ENCODE measurements at regions not wholly inside any gene's neighbourhood (a gene's known extent, or its start where the extent isn't known, plus 50 kb on each side); places are given as distances from the start of the nearest gene placed in this dataset.
"Not testable (repeated sequence)": the region's sequence is repeated elsewhere in the genome, so short reads cannot be mapped to it uniquely, and the experiment has no call there.

DNA sequence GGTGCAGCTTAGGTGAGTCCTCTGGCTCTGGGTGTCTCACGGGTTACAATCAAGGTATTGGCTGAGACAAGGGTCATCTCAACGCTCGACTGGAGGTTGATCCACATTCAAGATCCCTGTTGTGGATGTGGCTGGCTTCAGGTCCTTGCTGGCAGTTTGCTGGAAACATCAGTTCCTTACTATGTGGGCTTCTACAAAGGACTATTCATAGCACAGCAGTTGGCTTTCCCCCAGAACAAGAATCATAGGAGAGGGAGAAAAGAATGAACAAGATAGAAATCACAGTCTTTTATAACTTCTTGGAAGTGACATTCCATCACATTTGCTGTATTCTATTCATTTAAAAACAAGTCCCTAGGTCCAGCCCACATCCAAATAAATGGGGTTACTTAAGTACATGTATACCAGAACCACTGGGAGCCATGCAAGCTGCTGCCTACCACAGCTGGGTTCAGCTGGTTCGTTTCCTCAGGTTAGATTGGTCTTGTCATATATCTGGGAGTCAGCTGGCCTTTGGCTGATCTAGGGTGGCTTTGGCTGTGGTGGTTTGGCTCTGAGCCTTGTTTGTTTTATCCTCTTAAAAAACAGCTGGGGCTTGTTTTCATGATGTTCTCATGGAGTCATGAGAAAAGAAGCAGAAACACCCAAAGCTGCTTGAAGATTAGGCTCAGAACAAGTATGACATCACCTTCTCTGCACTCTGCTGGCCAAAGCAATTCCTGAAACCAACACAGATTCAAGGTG is 433.2 kb upstream of the SPTLC3 start:
- Histone ChIP-seq H3K36me3 (ENCODE audit: control insufficient read depth, insufficient read depth, low read length) (no peaks in the 10 kb centered on the region), H3K4me1 (ENCODE audit: control insufficient read depth, insufficient read depth, low read length) (no peaks in the 10 kb centered on the region), H3K27ac (ENCODE audit: low read depth, low read length) (no peak overlapping the region), H3K9ac (ENCODE audit: low read depth, low read length) (no peak overlapping the region), H3K4me3 (ENCODE audit: low read depth, low read length) (no peak overlapping the region), H3K27me3 (ENCODE audit: control insufficient read depth, insufficient read depth, low read length) (no peaks in the 10 kb centered on the region), H3K9me3 (ENCODE audit: control insufficient read depth, insufficient read depth, low read length) (no peaks in the 10 kb centered on the region)

DNA sequence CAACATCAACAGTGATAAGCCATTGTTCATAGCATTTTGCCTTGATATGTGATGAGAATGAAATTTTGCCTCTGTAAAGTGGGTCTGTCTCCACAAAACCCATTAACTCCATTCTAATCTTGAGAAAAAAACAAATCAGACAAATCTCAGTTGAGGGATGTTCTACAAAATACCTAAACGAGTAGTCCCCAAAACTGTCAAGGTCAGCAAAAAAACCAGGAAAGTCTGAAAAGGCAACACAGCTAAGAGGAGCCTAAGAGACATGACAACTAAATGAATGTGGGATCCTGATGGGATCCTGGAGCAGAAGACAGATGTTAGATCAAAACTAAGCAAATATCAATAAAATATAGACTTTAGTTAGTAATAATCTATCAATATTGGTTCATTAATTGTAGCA is 431.6 kb upstream of the SPTLC3 start:
- H3K27me3 ChIP-seq (ENCODE audit: control insufficient read depth, insufficient read depth, low read length), result no peaks in the 10 kb centered on the region
- no peaks in the 10 kb centered on the region for H3K36me3 ChIP-seq (ENCODE audit: control insufficient read depth, insufficient read depth, low read length)
- H3K4me1 ChIP-seq (ENCODE audit: control insufficient read depth, insufficient read depth, low read length), result no peaks in the 10 kb centered on the region
- no peak overlapping the region for H3K4me3 ChIP-seq (ENCODE audit: low read depth, low read length)
- no peak overlapping the region for H3K27ac ChIP-seq (ENCODE audit: low read depth, low read length)
- H3K9ac ChIP-seq (ENCODE audit: low read depth, low read length), result no peak overlapping the region
- peaks cover 2% of the 10 kb centered on the region for H3K9me3 ChIP-seq (ENCODE audit: control insufficient read depth, insufficient read depth, low read length)

DNA sequence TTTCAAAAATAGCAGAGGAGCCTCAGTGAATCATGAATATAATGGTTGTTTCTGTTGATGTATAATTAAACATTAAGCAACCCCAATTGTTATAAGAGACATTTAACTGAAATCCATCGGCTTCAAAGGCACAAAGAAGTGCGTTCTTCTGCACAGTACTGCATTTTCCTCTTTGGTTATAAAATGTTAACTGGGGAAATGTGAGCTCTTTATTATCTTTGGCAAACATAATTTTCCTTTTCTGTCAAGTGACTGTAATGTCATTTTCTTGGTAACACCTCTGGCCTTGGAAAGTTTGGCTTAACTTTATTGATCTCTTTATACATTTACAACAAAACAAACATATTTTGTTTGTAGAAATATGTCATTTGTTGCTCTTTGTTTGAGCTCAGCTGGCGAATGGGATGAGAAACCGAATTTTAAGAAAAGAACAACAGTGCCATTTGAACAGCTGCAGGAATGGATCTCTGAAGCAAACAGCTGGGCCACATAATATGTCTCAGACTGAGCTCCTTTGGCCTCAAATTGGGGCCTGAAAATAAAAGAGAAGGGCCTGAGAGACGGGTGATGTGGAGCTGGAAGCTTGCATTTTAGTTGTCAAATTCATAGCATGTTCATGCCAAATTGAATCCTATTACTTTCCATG is 427.0 kb upstream of the SPTLC3 start:
- no peak overlapping the region for H3K9ac ChIP-seq (ENCODE audit: low read depth, low read length)
- H3K27me3 ChIP-seq (ENCODE audit: control insufficient read depth, insufficient read depth, low read length), result no peaks in the 10 kb centered on the region
- no peak overlapping the region for H3K4me3 ChIP-seq (ENCODE audit: low read depth, low read length)
- H3K4me1 ChIP-seq (ENCODE audit: control insufficient read depth, insufficient read depth, low read length), result no peaks in the 10 kb centered on the region
- H3K36me3 ChIP-seq (ENCODE audit: control insufficient read depth, insufficient read depth, low read length), result no peaks in the 10 kb centered on the region
- peaks cover 5% of the 10 kb centered on the region for H3K9me3 ChIP-seq (ENCODE audit: control insufficient read depth, insufficient read depth, low read length)
- no peak overlapping the region for H3K27ac ChIP-seq (ENCODE audit: low read depth, low read length)

DNA sequence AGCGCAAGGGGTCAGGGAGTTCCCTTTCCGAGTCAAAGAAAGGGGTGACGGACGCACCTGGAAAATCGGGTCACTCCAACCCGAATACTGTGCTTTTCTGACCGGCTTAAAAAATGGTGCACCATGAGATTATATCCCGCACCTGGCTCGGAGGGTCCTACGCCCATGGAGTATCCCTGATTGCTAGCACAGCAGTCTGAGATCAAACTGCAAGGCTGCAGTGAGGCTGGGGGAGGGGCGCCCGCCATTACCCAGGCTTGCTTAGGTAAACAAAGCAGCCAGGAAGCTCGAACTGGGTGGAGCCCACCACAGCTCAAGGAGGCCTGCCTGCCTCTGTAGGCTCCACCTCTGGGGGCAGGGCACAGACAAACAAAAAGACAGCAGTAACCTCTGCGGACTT is 426.1 kb upstream of the SPTLC3 start:
- H3K9me3 ChIP-seq (ENCODE audit: control insufficient read depth, insufficient read depth, low read length); H3K4me1 ChIP-seq (ENCODE audit: control insufficient read depth, insufficient read depth, low read length); H3K36me3 ChIP-seq (ENCODE audit: control insufficient read depth, insufficient read depth, low read length); H3K27me3 ChIP-seq (ENCODE audit: control insufficient read depth, insufficient read depth, low read length); H3K9ac ChIP-seq (ENCODE audit: low read depth, low read length); H3K4me3 ChIP-seq (ENCODE audit: low read depth, low read length); H3K27ac ChIP-seq (ENCODE audit: low read depth, low read length): not testable (repeated sequence)

DNA sequence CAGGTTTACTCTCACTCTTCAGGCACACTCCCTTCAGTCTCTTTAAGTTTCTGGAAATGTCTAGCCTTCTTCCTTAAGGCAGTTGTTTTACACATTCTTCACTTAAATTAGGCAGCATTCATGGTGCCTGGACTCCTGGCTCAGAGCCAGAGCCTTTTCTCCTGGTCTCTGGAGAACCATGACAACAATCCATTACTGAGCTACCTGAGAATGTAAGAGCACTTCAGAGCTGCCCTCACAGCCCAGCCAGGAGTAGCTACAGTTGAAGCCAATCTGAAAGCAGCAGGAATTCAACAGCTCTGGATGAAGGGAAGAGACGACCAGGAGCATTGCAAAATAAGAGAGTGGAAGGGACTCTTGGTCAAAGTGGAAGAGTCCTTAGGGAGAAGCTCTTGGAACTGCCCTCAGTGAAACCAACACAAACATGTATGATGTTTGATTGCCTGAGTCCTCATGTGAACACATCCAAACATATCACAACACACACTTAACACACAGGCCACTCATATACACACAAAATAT is 416.8 kb upstream of the SPTLC3 start:
- Histone ChIP-seq H3K9me3 (ENCODE audit: control insufficient read depth, insufficient read depth, low read length) (no peaks in the 10 kb centered on the region), H3K36me3 (ENCODE audit: control insufficient read depth, insufficient read depth, low read length) (no peaks in the 10 kb centered on the region), H3K27me3 (ENCODE audit: control insufficient read depth, insufficient read depth, low read length) (no peaks in the 10 kb centered on the region), H3K27ac (ENCODE audit: low read depth, low read length) (no peak overlapping the region), H3K9ac (ENCODE audit: low read depth, low read length) (no peak overlapping the region), H3K4me1 (ENCODE audit: control insufficient read depth, insufficient read depth, low read length) (peaks cover 33% of the 10 kb centered on the region), H3K4me3 (ENCODE audit: low read depth, low read length) (no peak overlapping the region)

DNA sequence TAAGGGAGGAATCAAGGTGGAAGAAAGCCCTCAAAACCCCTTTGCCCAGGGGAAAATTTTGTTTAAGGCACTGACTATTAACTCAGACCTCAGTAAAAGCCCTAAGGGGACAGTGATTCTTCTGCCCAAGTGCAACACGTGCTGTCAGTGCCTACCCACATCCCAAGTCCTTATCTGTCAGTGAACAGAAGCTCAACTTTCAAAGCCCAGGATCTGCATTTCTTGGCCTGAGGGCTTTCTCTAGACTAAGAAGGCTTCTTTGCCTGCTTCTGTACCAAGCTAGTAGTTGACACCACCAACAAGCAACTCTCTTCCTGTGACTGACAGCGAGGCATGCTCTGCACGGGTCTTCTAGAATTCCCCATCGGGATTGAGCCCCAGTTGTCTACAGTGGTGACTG is 416.0 kb upstream of the SPTLC3 start:
- Histone ChIP-seq H3K9me3 (ENCODE audit: control insufficient read depth, insufficient read depth, low read length) (no peaks in the 10 kb centered on the region), H3K9ac (ENCODE audit: low read depth, low read length) (no peak overlapping the region), H3K4me3 (ENCODE audit: low read depth, low read length) (no peak overlapping the region), H3K27me3 (ENCODE audit: control insufficient read depth, insufficient read depth, low read length) (no peaks in the 10 kb centered on the region), H3K36me3 (ENCODE audit: control insufficient read depth, insufficient read depth, low read length) (no peaks in the 10 kb centered on the region), H3K4me1 (ENCODE audit: control insufficient read depth, insufficient read depth, low read length) (peaks cover 37% of the 10 kb centered on the region), H3K27ac (ENCODE audit: low read depth, low read length) (no peak overlapping the region)

DNA sequence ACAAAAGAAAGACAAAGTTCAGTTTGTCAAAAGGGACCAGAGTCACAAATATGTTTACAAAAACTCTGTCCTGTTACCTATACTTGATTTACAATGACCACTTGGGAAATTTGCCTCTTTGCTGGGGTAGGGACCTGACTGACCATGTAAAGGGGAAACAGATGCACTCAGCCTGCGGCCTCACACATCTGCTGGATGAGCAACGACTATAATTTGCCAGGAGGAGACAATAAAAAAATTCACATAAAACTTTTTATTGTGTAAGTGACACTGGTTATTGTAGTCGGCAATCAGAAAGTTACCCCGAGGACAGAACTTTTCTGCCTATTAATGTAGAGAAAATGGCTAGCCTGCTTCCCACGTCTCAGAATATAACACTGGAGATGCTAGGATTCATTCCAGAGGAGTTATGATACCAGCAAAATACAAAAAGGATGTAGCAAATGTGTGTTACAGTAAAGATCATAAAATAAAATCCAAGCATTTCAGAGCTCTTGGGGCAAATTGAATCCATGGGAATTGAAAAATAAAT is 415.4 kb upstream of the SPTLC3 start:
- H3K9ac ChIP-seq (ENCODE audit: low read depth, low read length), result no peak overlapping the region
- H3K4me3 ChIP-seq (ENCODE audit: low read depth, low read length), result no peak overlapping the region
- peaks cover 37% of the 10 kb centered on the region for H3K4me1 ChIP-seq (ENCODE audit: control insufficient read depth, insufficient read depth, low read length)
- no peaks in the 10 kb centered on the region for H3K27me3 ChIP-seq (ENCODE audit: control insufficient read depth, insufficient read depth, low read length)
- H3K36me3 ChIP-seq (ENCODE audit: control insufficient read depth, insufficient read depth, low read length), result no peaks in the 10 kb centered on the region
- no peak overlapping the region for H3K27ac ChIP-seq (ENCODE audit: low read depth, low read length)
- no peaks in the 10 kb centered on the region for H3K9me3 ChIP-seq (ENCODE audit: control insufficient read depth, insufficient read depth, low read length)

DNA sequence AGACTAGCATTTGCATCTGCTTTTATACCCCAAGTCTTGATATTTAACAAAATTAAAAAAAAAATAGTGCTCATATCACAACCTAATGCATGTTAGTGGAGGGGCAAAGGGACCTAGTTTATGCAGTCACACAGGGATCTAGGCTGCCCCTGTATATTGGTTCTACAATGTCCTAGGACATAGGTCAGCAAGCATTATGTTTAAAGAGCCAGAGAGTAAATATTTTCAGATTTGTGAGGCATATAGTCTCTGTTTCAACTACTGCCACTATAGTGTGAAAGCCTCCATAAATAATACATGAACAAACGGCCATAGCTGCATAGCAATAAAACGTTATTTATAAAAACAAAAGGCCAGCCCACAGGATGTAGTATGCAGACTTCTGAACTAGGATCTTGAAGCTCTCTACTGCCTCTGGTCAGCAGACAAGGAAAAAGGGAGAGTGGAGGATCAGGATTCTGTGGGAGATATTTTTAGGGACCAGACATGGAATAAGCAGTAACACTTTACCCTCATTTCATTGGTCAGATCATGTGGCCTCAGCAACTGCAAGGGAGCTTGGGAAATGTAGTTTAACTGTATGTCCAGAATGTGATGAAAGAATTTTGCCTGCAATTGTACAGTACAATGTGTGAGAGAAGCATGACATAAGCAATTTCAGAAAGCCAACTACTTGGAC is 414.2 kb upstream of the SPTLC3 start:
- Histone ChIP-seq H3K4me3 (ENCODE audit: low read depth, low read length) (no peak overlapping the region), H3K36me3 (ENCODE audit: control insufficient read depth, insufficient read depth, low read length) (no peaks in the 10 kb centered on the region), H3K9ac (ENCODE audit: low read depth, low read length) (no peak overlapping the region), H3K4me1 (ENCODE audit: control insufficient read depth, insufficient read depth, low read length) (peaks cover 37% of the 10 kb centered on the region), H3K27me3 (ENCODE audit: control insufficient read depth, insufficient read depth, low read length) (no peaks in the 10 kb centered on the region), H3K27ac (ENCODE audit: low read depth, low read length) (no peak overlapping the region), H3K9me3 (ENCODE audit: control insufficient read depth, insufficient read depth, low read length) (no peaks in the 10 kb centered on the region)

DNA sequence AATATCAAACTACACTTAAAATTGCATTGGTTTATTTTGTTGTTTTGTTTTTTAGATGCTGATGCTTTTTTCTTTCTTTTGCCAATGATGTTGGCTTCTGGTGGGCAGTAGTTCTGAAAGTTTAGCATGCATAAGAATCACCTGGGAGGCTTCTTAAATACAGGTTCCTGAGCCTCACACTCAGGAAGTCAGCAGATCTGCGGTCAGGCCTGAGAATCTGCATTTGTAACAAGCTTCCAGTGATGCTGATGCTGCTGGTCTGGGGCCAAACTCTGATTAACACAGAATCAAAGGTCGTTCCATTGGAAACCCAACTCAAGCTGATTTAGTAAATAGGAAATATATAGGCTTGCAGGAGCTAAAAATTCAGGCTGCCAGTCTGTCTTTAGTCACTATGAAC is 412.9 kb upstream of the SPTLC3 start:
- Histone ChIP-seq H3K36me3 (ENCODE audit: control insufficient read depth, insufficient read depth, low read length) (no peaks in the 10 kb centered on the region), H3K4me3 (ENCODE audit: low read depth, low read length) (no peak overlapping the region), H3K9me3 (ENCODE audit: control insufficient read depth, insufficient read depth, low read length) (no peaks in the 10 kb centered on the region), H3K9ac (ENCODE audit: low read depth, low read length) (no peak overlapping the region), H3K4me1 (ENCODE audit: control insufficient read depth, insufficient read depth, low read length) (peaks cover 37% of the 10 kb centered on the region), H3K27me3 (ENCODE audit: control insufficient read depth, insufficient read depth, low read length) (no peaks in the 10 kb centered on the region), H3K27ac (ENCODE audit: low read depth, low read length) (no peak overlapping the region)

DNA sequence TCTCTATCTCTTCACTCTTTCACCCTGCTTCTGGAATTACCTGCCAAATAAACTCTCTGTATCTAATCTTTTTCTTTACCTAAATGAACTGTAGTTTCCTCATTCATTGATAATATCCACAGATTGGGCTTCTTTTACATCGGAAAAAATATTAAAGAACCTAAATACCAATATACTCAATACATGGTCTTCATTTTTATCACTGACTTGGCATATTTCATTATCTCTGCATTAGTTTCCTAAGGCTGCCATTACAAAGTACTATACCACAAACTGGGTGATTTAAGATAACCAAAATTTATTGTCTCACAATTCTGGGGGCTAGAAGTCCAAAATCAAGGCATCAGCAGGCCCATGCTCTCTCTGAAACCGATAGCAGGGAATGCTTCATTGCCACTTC is 411.9 kb upstream of the SPTLC3 start:
- H3K4me3 ChIP-seq (ENCODE audit: low read depth, low read length), result no peak overlapping the region
- peaks cover 29% of the 10 kb centered on the region for H3K4me1 ChIP-seq (ENCODE audit: control insufficient read depth, insufficient read depth, low read length)
- no peak overlapping the region for H3K9ac ChIP-seq (ENCODE audit: low read depth, low read length)
- H3K9me3 ChIP-seq (ENCODE audit: control insufficient read depth, insufficient read depth, low read length), result no peaks in the 10 kb centered on the region
- H3K27ac ChIP-seq (ENCODE audit: low read depth, low read length), result no peak overlapping the region
- H3K27me3 ChIP-seq (ENCODE audit: control insufficient read depth, insufficient read depth, low read length), result no peaks in the 10 kb centered on the region
- H3K36me3 ChIP-seq (ENCODE audit: control insufficient read depth, insufficient read depth, low read length), result no peaks in the 10 kb centered on the region

DNA sequence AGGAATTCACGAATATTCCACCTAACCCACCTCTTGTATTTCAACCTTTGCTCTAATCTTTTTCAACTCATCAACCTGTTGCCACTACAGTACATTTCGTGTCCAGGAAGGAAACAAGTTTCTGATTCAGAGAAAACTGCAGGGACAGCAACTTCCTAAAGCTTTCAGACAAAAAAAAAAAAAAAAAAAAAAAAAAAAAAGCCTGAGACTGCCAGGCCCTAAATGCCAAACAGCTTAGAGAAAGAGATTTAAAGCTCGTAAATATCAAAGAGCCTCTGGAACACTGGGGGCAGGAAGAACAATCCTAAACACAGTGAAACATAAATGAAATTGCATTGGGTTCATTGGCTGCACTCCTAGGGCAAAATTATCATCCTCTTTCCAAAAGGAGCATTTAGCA is 411.2 kb upstream of the SPTLC3 start:
- no peak overlapping the region for H3K4me3 ChIP-seq (ENCODE audit: low read depth, low read length)
- peaks cover 25% of the 10 kb centered on the region for H3K4me1 ChIP-seq (ENCODE audit: control insufficient read depth, insufficient read depth, low read length)
- H3K9ac ChIP-seq (ENCODE audit: low read depth, low read length), result no peak overlapping the region
- no peaks in the 10 kb centered on the region for H3K9me3 ChIP-seq (ENCODE audit: control insufficient read depth, insufficient read depth, low read length)
- no peaks in the 10 kb centered on the region for H3K36me3 ChIP-seq (ENCODE audit: control insufficient read depth, insufficient read depth, low read length)
- no peak overlapping the region for H3K27ac ChIP-seq (ENCODE audit: low read depth, low read length)
- H3K27me3 ChIP-seq (ENCODE audit: control insufficient read depth, insufficient read depth, low read length), result no peaks in the 10 kb centered on the region
